ENCODE measurements at regions not wholly inside any gene's neighbourhood (a gene's known extent, or its start where the extent isn't known, plus 50 kb on each side); places are given as distances from the start of the nearest gene placed in this dataset.
A peak's percentile ranks its signal among the peaks of the same experiment; 100 is the strongest.

DNA sequence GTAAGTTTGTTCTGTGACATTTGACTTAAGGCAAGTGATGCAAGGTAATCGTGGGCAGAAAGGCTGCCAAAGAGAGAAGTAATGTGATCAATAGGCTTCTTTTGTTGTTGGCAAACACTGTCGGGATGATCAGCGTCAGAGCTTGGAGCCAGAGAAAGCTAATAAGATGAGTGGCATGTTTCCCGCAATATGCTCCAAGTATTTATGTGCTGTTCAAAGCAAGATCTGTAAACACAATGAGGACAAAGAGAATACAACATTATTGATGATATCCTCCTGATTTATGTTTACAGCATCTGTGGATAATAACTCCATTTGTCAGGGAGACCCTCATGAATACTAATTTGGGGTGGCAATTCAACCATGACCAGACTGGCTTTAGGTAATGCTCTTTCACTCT is 603.3 kb downstream of the TDRD15 start:
- no peaks in the 10 kb centered on the region for H3K9me3 Mint-ChIP-seq

DNA sequence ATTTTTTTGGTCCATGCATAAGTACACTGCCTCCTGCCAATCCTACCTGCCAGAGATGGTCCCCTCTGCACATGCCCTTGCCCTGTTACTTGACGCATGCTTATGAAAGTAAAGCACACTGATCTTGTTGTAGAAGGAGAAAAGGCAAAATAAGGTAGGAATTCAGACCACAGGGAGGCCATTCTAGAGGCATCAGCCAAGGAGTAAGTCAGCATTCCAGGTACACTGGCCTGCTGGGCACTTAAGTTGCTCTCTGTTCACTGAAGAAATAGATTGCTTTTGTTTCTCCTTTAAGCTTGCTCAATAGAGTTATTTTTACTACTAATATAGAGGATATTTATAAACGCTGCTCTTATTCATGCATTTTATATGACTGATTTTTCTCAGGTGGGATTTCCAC is 604.4 kb downstream of the TDRD15 start:
- Histone ChIP-seq H4K20me1 (ENCODE audit: low read depth) (no peaks in the 10 kb centered on the region), H3K36me3 (no peaks in the 10 kb centered on the region), H3K9ac (no peak overlapping the region), H3K27ac (no peak overlapping the region), H3K79me2 (ENCODE audit: low read depth) (no peaks in the 10 kb centered on the region), H3K9me3 (ENCODE audit: low read depth) (no peaks in the 10 kb centered on the region), H2AFZ (replicated peaks) (no peak overlapping the region), H3K4me2 (no peak overlapping the region), H3K4me3 (no peak overlapping the region), H3F3A (ENCODE audit: low read depth) (no peaks in the 10 kb centered on the region), H3K4me1 (peaks cover 12% of the 10 kb centered on the region), H3K27me3 (no peaks in the 10 kb centered on the region)
- no peaks in the 10 kb centered on the region for H3K27me3 Mint-ChIP-seq (ENCODE audit: insufficient read depth, low read depth)
- no peak for DNase-seq (ENCODE audit: low spot score)
- H3K36me3 Mint-ChIP-seq = no peaks in the 10 kb centered on the region
- peaks cover 10% of the 10 kb centered on the region for H3K4me1 Mint-ChIP-seq
- TF ChIP-seq EZH2phosphoT487 (IDR thresholded peaks at IDR 0.05) = no peak
- no peak for TF ChIP-seq EZH2 (IDR thresholded peaks at IDR 0.05)
- TF ChIP-seq, protein P1, sequence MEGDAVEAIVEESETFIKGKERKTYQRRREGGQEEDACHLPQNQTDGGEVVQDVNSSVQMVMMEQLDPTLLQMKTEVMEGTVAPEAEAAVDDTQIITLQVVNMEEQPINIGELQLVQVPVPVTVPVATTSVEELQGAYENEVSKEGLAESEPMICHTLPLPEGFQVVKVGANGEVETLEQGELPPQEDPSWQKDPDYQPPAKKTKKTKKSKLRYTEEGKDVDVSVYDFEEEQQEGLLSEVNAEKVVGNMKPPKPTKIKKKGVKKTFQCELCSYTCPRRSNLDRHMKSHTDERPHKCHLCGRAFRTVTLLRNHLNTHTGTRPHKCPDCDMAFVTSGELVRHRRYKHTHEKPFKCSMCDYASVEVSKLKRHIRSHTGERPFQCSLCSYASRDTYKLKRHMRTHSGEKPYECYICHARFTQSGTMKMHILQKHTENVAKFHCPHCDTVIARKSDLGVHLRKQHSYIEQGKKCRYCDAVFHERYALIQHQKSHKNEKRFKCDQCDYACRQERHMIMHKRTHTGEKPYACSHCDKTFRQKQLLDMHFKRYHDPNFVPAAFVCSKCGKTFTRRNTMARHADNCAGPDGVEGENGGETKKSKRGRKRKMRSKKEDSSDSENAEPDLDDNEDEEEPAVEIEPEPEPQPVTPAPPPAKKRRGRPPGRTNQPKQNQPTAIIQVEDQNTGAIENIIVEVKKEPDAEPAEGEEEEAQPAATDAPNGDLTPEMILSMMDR (IDR thresholded peaks at IDR 0.05) = no peak
- H3K4me3 Mint-ChIP-seq = no peak overlapping the region
- no peak overlapping the region for H3K27ac Mint-ChIP-seq
- no peaks in the 10 kb centered on the region for H3K9me3 Mint-ChIP-seq

More for the DNA sequence above, 603.3 kb downstream of the TDRD15 start:
- H3K4me1 Mint-ChIP-seq = peaks cover 10% of the 10 kb centered on the region
- H3K4me1 ChIP-seq = peaks cover 12% of the 10 kb centered on the region
- no peaks in the 10 kb centered on the region for H3K36me3 ChIP-seq
- H3K27ac Mint-ChIP-seq = no peak overlapping the region
- H3K27me3 ChIP-seq = no peaks in the 10 kb centered on the region
- H3K79me2 ChIP-seq (ENCODE audit: low read depth) = no peaks in the 10 kb centered on the region
- no peak overlapping the region for H3K27ac ChIP-seq
- no peaks in the 10 kb centered on the region for H3K9me3 ChIP-seq (ENCODE audit: low read depth)
- H3K27me3 Mint-ChIP-seq (ENCODE audit: insufficient read depth, low read depth) = no peaks in the 10 kb centered on the region
- H3K4me3 ChIP-seq = no peak overlapping the region
- H3F3A ChIP-seq (ENCODE audit: low read depth) = no peaks in the 10 kb centered on the region
- no peaks in the 10 kb centered on the region for H3K36me3 Mint-ChIP-seq
- no peak overlapping the region for H3K4me2 ChIP-seq
- no peaks in the 10 kb centered on the region for H4K20me1 ChIP-seq (ENCODE audit: low read depth)
- H3K4me3 Mint-ChIP-seq = no peak overlapping the region
- DNase-seq (ENCODE audit: low spot score) = peak; percentile 40
- H3K9ac ChIP-seq = no peak overlapping the region
- TF ChIP-seq, protein P1 (IDR thresholded peaks at IDR 0.05) = no peak
- TF ChIP-seq EZH2 (IDR thresholded peaks at IDR 0.05) = no peak
- TF ChIP-seq EZH2phosphoT487 (IDR thresholded peaks at IDR 0.05) = no peak
- H2AFZ ChIP-seq (replicated peaks) = no peak overlapping the region

DNA sequence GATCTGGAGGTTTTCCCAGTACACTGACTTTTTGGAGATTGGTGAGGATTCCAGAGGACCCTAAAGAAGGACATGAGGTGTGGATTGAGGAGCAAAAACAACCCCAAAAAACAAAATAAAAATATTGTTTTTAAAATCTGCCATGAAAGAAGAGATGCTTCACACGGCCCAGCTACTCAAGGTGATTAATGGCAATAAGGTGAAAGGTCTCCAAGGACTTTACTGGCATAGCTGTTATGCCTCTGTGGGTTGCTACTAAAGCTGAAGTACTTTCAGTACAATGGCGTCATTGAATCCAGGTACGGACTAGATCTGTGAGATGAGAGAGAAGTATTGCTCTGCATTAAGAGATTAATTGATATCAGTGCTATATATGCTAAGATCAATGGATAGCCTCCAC is 606.4 kb downstream of the TDRD15 start:
- no peak for TF ChIP-seq EZH2phosphoT487 (IDR thresholded peaks at IDR 0.05)
- TF ChIP-seq EZH2 (IDR thresholded peaks at IDR 0.05) = no peak
- TF ChIP-seq, protein P1 (IDR thresholded peaks at IDR 0.05) = no peak
- Histone ChIP-seq H3K36me3 (no peaks in the 10 kb centered on the region), H3K4me3 (no peak overlapping the region), H3K9me3 (ENCODE audit: low read depth) (no peaks in the 10 kb centered on the region), H3K27ac (no peak overlapping the region), H3K4me1 (peaks cover 12% of the 10 kb centered on the region), H3F3A (ENCODE audit: low read depth) (no peaks in the 10 kb centered on the region), H3K4me2 (no peak overlapping the region), H4K20me1 (ENCODE audit: low read depth) (no peaks in the 10 kb centered on the region), H3K27me3 (no peaks in the 10 kb centered on the region), H3K79me2 (ENCODE audit: low read depth) (no peaks in the 10 kb centered on the region), H2AFZ (replicated peaks) (no peak overlapping the region), H3K9ac (no peak overlapping the region)
- Mint-ChIP-seq H3K4me3 (no peak overlapping the region), H3K36me3 (no peaks in the 10 kb centered on the region), H3K9me3 (no peaks in the 10 kb centered on the region), H3K27ac (no peak overlapping the region), H3K4me1 (peaks cover 10% of the 10 kb centered on the region), H3K27me3 (ENCODE audit: insufficient read depth, low read depth) (no peaks in the 10 kb centered on the region)
- DNase-seq (ENCODE audit: low spot score) = no peak
